GM18868 (cell line): ENCODE measurements at regions not wholly inside any gene's neighbourhood (a gene's known extent, or its start where the extent isn't known, plus 50 kb on each side); places are given as distances from the start of the nearest gene placed in this dataset.

Experiments
- ATAC-seq: cut with Tn5 transposase; IDR thresholded peaks from one replicate; pipeline ENCODE4 v1.9.1; 2021; ENCODE audit warnings: mild to moderate bottlenecking, moderate library complexity; ENCODE audit not compliant: unreplicated experiment

GRCh38 chr10:130727766-130728490, 583.6 kb downstream of the TCERG1L start:
- no peak for ATAC-seq

- ATAC-seq = no peak
Observed at GRCh38 chr10:130728531-130729215, 582.8 kb downstream of the TCERG1L start.

- ATAC-seq = no peak
Observed at GRCh38 chr10:130729876-130730275, 581.6 kb downstream of the TCERG1L start.

DNA sequence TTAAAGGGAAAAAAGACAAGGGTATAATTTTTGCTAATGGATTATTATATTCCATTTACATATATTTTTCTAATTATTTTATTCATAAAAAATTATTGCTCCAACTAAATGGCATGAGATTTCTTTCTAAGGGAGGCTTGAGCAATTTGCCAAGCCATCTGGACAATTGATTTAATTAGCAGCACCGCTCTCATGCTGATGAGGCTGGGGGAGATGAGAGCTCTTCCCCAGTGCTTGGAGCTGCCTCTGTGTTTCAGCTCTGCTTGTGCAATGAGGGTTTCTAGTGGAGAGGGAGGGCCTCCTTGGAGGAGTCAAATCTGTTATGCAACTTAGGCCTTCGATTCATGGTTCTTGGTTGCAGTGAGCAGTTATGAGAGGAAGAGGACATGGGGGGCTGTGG, 574.3 kb downstream of the TCERG1L start:
- ATAC-seq = no peak

- no peak for ATAC-seq
Observed at GRCh38 chr10:130737621-130738020, 573.9 kb downstream of the TCERG1L start.

DNA sequence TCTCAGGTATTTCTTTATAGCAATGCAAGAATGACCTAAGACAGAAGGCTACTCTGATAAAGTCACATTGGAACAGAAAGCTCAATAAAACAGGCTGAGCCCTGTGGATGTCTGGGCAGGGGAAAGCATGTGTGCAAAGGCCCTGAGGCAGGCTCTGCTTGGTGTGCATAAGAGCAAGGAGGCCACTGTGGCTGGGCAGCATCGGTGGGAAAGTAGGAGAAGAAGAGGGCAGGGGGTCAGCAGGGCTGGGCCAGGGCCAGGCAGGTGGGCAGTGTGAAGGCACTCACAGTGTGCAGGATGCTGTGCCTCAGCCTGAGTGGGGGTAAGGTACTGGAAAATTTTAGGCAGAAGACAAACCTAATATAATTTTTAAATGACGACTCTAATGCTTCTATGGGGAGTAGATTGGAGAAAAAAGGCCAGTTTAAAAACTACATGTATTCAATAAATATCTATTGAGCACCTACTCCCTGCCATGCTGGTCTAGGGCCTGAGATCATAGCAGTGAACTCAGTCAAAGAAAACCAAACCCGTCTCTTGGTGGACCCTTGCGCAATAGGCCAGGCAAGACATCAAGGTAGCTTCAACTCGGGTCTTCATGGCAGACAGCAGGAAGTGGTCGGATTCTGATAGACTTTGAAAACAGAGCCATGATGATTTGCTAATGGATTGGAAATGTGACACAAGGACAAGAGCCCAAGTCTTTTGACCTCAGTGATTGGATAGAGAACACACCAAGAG, 572.3 kb downstream of the TCERG1L start:
- ATAC-seq = no peak

- no peak for ATAC-seq
Observed at GRCh38 chr10:130739757-130740145, 571.8 kb downstream of the TCERG1L start.

DNA sequence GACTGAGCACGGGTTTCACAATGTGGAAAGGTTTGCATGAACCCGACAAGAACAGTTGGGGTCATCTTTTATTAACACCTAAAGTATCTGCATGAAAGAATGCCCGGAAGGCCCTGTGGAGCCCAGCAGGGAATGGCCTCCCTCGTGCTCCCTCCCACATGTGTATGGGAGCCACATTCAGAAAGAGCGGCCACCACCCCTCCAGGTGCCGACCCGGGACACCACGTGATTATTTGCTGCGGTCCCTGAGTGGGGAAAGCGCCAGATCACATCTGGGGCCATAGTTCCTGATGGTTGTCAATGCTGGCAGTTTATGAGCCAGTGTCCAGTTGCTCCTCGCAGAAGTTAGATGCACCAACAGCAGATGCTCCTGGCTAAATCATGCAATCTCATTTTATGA, 571.4 kb downstream of the TCERG1L start:
- ATAC-seq = no peak

DNA sequence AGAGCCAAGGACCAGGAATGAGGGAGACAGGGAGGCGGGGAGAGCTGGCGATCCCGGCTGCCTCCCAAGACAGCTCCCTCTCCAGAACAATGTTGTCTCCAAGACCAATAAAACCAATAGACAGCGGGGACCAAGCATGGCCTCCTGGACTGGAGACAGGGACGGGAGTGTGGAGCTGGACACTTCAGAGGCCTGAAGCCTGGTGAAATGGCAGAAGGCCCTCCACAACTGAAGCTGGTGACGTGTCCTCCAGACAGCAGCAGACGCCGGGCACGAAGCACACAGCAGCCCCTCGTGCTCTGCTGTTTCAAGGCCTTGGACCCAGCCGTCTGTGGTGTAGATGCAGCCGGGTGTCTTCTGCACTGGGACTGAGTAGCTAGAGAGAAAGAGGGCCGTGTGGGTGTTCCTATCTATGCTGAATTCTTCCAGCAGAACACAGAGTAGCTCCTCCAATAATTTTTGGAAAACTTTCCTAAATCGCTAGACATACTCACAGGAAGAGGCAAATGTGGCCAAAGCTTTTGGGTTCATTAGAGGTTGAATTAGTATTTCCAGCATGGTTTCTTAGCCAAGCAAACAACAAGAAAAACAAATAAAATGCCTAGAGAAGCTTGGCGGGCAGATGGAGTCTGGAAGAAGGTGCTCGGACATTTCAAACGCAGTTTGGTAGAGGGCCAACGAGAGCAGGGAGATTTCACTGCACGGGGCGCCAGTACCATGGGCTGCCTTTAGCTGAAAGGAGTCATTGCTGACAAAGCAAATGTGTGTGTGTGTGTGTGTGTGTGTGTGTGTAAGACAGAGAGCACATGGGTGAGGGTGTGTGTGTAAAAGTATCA, 570.4 kb downstream of the TCERG1L start:
- ATAC-seq = no peak

GRCh38 chr10:130741901-130742855, 569.3 kb downstream of the TCERG1L start:
- ATAC-seq = no peak

DNA sequence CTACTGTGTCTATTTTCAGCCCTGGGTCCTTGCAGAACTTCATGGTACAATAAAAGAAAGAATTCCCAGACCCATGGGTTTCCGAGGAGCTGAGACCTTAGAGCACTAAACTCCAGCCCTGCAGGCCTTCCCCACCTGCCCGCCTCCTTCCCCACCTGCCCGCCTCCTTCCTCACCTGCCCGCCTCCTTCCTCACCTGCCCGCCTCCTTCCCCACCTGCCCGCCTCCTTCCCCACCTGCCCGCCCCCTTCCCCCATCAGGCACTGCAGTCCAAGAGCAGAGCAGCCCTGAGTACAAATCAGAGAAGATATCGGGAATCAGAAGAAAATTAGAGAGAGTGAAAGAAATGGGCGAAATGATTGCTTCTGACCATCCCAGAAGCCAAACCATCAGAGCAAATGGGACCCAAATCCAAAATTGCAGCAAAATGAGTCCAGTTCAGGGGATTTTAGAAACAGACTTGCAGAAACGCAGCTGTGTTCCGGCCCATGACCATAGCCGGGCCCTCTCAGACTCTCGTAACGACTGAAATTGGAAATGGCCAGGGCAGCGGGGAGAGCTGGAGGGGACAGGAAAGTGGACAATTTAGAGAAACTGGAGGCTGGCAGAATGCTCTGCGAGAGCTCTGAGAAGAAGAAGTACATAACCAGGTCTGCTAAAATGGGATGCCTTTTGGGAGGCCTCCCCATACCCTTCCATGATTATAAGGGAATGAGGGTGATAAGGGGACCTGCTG, 568.4 kb downstream of the TCERG1L start:
- ATAC-seq = no peak

DNA sequence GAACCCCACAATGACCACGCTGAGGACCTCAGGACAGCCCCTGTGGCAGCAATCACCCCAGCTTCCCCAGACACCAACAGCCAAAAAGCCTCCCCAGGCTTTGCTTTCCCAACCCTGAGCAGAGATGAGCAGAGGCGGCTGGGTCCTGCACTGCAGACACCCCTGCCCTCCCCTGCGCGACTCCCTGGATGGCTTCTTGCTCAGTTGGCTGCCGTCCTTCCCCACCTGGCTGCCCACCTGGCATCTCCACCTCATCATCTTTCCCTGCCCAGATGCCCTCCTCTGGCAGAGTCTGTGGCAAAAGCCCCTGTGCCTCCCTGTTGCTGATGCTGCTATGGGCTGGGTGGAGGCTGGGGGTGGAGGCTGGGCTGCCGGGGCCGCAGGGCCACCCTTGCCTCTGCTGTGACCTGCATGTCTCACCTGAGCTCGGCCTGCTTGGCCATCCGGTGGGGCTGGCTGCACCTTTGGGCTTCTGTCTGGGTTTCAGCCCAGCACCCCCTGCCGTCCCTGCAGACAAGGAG, 567.7 kb downstream of the TCERG1L start:
- no peak for ATAC-seq

DNA sequence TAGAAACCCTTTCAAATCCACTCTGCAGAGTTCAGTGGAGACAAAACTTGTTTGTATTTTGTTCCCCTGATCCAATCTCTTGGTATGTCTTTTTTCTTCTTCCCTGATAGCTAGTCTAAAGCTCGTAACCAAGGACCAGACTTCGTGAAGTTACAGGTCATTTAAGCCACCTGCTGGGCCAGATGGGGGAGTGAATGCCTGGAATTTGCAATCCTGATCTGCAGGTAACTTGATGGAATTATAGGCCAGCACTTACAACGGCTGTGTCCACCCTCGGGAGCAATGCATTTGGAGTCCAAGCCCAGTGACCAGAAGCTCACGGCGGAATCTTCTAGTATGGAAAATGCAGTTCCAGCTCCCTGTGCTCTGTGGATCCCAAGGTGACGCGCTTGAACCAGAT, 566.9 kb downstream of the TCERG1L start:
- ATAC-seq = no peak

- no peak for ATAC-seq
Observed at GRCh38 chr10:130745251-130745650, 566.3 kb downstream of the TCERG1L start.

GRCh38 chr10:130745821-130746220, 565.7 kb downstream of the TCERG1L start:
- no peak for ATAC-seq

DNA sequence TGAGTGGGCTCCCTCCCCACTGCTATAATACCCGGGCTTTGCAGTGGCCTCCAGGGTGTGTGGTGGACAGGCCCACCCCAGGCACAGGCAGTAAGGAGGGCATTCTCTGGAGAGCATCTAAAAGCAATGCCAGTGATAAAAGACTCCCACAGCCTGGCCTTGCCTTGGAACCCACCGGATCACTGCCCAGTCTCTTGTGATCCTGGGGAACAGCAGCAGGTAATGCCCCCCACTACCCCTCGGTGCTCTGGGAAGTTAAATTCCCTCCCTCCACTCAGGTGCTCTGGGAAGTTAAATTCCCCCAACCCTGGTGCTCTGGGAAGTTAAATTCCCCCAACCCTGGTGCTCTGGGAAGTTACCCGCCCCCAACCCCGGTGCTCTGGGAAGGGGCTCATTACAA, 565.2 kb downstream of the TCERG1L start:
- ATAC-seq = no peak

GRCh38 chr10:130747356-130747755, 564.2 kb downstream of the TCERG1L start:
- ATAC-seq = no peak

DNA sequence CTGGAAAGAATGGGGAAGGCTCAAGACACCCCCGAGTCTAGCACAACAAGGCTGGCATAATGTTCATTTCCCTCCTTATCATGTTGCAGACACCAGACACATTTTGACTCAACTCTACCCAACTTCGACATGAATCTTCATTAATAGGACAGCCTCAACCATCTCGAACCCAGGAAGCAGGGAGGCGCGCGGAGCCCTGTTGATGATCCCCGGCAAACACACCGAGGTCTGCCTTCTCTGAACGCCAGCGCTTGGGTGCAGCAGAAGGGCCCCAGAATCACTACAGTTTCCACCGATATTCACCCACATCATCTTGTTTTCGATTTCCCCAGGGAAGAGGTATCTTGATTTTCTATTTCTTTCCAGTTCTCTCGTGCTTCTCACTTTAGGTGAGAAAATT, 563.6 kb downstream of the TCERG1L start:
- ATAC-seq = no peak
